Breast epithelium (tissue), 3 donors: ENCODE measurements at regions not wholly inside any gene's neighbourhood (a gene's known extent, or its start where the extent isn't known, plus 50 kb on each side); places are given as distances from the start of the nearest gene placed in this dataset.
A peak's percentile ranks its signal among the peaks of the same experiment; 100 is the strongest.

Experiments
- CTCF ChIP-seq, 3 donors: fragments of 450-650 bp; IDR thresholded peaks; one replicate each; pipeline ENCODE4 v1.5.1; 2016 to 2017; ENCODE audit warnings: antibody characterized with exemption in 3 of 3, mild to moderate bottlenecking in 3 of 3, moderate library complexity in 3 of 3
- POLR2A ChIP-seq: fragments of 450-650 bp; IDR thresholded peaks from one replicate; pipeline ENCODE4 v1.6.1; 2016; ENCODE audit warnings: antibody characterized with exemption, mild to moderate bottlenecking, moderate library complexity
- POLR2AphosphoS5 ChIP-seq, 3 donors: sonication (generic); formaldehyde crosslinking; IDR thresholded peaks; one replicate each; pipeline ENCODE4 v1.6.1; 2017; ENCODE audit warnings: antibody characterized with exemption in 3 of 3

- TF ChIP-seq CTCF (IDR thresholded peaks at IDR 0.05) (no peak), POLR2A (no peak), POLR2AphosphoS5 (IDR thresholded peaks at IDR 0.05) (peak in 1 of 3 donors; percentile 34)
These were observed 318.5 kb upstream of the JARID2 start for GRCh38 chr6:14927398-14927797.
